ENCODE measurements at regions not wholly inside any gene's neighbourhood (a gene's known extent, or its start where the extent isn't known, plus 50 kb on each side); places are given as distances from the start of the nearest gene placed in this dataset.
"Not testable (repeated sequence)": the region's sequence is repeated elsewhere in the genome, so short reads cannot be mapped to it uniquely, and the experiment has no call there.

DNA sequence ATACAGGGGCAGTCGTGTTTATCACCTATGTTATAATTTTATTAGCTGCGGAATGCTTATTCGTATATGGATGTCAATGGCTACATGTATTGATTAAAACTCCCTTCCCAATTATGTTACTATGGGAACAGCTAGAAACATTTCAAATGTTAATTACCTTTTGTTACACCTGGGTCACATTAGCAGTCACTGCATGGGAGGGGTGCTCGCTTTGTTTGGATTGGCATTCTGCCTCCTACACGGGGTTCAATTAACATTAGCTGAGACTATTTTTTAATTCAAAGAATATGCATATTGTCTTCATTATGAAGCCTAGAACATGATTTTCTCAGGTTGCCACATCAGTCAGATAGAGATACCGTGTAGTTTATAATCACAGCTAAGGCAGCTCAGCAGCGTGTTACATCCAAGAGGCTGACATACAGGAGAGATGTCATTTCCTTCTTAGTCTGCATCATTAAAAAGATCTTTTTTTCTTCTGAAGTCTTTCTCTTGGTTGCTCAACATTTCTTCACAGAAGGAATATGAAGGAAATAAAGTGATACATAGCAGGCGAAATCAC, 76.2 kb upstream of the RPS6KA2 start:
- Histone ChIP-seq H3K36me3 (ENCODE audit: control insufficient read depth, insufficient read depth, low read length) (no peaks in the 10 kb centered on the region), H3K9me3 (ENCODE audit: control insufficient read depth, insufficient read depth, low read length) (no peaks in the 10 kb centered on the region), H3K4me3 (ENCODE audit: low read length) (no peak overlapping the region), H3K27ac (ENCODE audit: low read length) (no peak overlapping the region), H3K27me3 (ENCODE audit: control insufficient read depth, insufficient read depth, low read length) (no peaks in the 10 kb centered on the region; the same call in 1 of the 2 replicates), H3K4me1 (ENCODE audit: control insufficient read depth, insufficient read depth, low read length) (peaks cover 4% of the 10 kb centered on the region)
- no peak for DNase-seq (ENCODE audit: low read depth, low spot score)
- WGBS (ENCODE audit: insufficient coverage, insufficient read length), result no CpG with 5 or more reads among the region's 8 CpGs

DNA sequence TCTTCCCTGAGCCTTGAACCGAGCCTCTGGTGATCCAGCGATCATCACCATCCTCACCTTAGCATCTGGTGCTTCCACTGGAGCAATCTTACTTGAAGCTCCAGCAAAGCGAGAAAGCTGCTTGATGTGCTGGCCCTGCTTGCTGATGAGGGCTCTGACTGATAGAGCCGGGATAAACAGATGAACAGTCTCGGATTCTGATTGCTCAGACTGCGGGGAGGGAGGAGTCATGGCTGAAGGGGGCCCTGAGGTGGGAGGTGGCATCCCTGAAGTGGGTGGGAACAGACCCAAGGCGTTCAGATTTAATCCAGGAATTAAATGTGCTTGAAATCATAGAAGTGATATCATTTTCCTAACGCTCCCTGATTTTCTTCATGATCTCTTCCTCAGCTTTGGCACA, 74.4 kb upstream of the RPS6KA2 start:
- H3K9me3 ChIP-seq (ENCODE audit: control insufficient read depth, insufficient read depth, low read length); DNase-seq (ENCODE audit: low read depth, low spot score); H3K4me1 ChIP-seq (ENCODE audit: control insufficient read depth, insufficient read depth, low read length); H3K36me3 ChIP-seq (ENCODE audit: control insufficient read depth, insufficient read depth, low read length); H3K4me3 ChIP-seq (ENCODE audit: low read length); H3K27ac ChIP-seq (ENCODE audit: low read length); H3K27me3 ChIP-seq (ENCODE audit: control insufficient read depth, insufficient read depth, low read length): not testable (repeated sequence)
- no CpG with 5 or more reads among the region's 8 CpGs for WGBS (ENCODE audit: insufficient coverage, insufficient read length)

DNA sequence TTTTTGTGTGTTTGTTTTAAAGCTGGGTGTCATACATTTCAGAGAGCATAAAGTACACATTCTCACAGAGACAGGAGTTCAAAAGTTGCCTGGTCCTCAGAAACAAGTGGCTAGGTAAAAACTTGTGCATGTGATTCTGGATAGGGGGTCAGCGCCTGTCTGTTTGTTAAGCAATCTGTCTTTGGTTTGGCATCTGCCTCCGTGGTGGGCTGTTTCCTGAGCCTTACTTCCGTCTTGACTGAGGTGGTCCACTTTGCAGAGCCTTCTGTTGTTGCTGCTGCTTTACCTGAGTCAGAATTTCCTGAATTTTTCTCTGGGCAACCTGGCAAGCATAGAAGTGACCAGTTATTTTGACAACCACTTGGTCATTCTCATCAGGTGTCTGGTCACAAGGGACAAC, 73.8 kb upstream of the RPS6KA2 start:
- not testable (repeated sequence) for H3K4me1 ChIP-seq (ENCODE audit: control insufficient read depth, insufficient read depth, low read length); H3K4me3 ChIP-seq (ENCODE audit: low read length); H3K9me3 ChIP-seq (ENCODE audit: control insufficient read depth, insufficient read depth, low read length); H3K27ac ChIP-seq (ENCODE audit: low read length); H3K36me3 ChIP-seq (ENCODE audit: control insufficient read depth, insufficient read depth, low read length); DNase-seq (ENCODE audit: low read depth, low spot score); H3K27me3 ChIP-seq (ENCODE audit: control insufficient read depth, insufficient read depth, low read length)
- WGBS (ENCODE audit: insufficient coverage, insufficient read length), result no CpG with 5 or more reads among the region's 3 CpGs

DNA sequence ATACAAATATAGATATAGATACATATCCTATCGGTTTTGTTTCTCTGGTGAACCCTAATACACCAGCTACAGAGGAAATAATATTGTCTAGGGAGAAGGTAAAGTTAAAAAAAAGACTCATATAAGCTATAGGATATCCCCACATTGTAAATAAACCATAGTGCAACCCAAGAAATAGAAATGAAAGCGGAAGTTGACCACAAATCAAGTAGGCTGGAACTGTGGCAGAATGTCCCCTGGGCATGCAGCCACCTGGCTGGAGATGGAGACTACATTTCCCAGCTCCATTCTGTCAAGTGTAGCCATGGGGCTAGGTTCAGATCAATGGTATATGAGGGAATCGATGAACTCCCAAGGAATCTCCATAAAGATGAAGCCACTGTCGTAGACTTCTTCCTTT, 70.1 kb upstream of the RPS6KA2 start:
- H3K4me1 ChIP-seq (ENCODE audit: control insufficient read depth, insufficient read depth, low read length), result no peaks in the 10 kb centered on the region
- H3K27ac ChIP-seq (ENCODE audit: low read length), result no peak overlapping the region
- H3K4me3 ChIP-seq (ENCODE audit: low read length), result no peak overlapping the region
- H3K9me3 ChIP-seq (ENCODE audit: control insufficient read depth, insufficient read depth, low read length), result no peaks in the 10 kb centered on the region
- no CpG with 5 or more reads among the region's 4 CpGs for WGBS (ENCODE audit: insufficient coverage, insufficient read length)
- DNase-seq (ENCODE audit: low read depth, low spot score), result no peak
- H3K27me3 ChIP-seq (ENCODE audit: control insufficient read depth, insufficient read depth, low read length), result no peaks in the 10 kb centered on the region
- H3K36me3 ChIP-seq (ENCODE audit: control insufficient read depth, insufficient read depth, low read length), result no peaks in the 10 kb centered on the region

DNA sequence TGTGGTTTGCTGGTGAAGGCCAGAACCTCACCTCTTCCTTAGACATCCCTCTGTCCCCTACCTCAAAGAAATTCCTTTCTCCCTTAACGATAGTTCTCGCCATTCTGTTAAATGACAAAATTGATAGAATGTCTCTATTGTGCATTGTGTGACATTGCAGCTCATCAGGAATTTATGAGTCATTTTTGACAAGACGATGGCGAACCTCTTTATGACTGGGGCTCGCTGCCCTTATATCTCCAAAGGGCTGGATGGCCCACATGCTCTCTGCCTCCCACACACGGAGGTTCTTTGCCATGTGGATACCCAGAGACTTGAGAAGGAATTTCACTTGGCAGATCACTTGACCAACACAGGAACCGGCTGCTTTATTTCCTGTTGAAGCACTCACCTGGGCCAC, 66.8 kb upstream of the RPS6KA2 start:
- H3K36me3 ChIP-seq (ENCODE audit: control insufficient read depth, insufficient read depth, low read length), result no peaks in the 10 kb centered on the region
- H3K4me1 ChIP-seq (ENCODE audit: control insufficient read depth, insufficient read depth, low read length), result no peaks in the 10 kb centered on the region
- no peak overlapping the region for H3K27ac ChIP-seq (ENCODE audit: low read length)
- no peak overlapping the region for H3K4me3 ChIP-seq (ENCODE audit: low read length)
- H3K9me3 ChIP-seq (ENCODE audit: control insufficient read depth, insufficient read depth, low read length), result no peaks in the 10 kb centered on the region
- no peaks in the 10 kb centered on the region for H3K27me3 ChIP-seq (ENCODE audit: control insufficient read depth, insufficient read depth, low read length)
- no peak for DNase-seq (ENCODE audit: low read depth, low spot score)
- WGBS (ENCODE audit: insufficient coverage, insufficient read length), result no CpG with 5 or more reads among the region's 7 CpGs

DNA sequence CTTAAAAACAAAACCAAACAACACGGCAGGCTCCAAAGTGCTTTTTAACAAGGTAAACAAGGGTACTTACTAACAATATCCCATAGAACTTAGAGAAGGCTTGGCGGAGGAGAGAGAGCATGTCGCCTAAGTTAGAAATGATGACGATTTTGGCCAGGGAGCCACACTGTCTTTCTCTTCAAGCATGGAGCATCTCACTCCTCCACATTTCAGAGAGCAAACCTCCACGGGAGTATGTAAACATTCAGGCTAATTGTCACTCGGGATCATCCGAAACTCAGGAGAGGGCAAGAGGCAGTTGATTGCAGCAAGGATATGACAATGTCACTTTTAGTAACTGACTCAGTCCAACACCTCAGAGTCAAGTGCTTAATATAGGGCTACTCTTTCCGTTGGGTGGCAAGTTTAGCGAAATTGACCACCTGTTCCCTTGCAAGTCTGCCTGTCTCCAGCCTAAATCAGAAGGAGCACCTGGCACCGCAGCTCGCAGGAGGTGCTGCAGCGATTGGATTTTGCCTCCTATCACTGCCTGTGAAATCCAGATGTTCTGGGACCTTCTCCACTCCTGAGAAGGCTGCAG, 65.8 kb upstream of the RPS6KA2 start:
- no peak for DNase-seq (ENCODE audit: low read depth, low spot score)
- WGBS (ENCODE audit: insufficient coverage, insufficient read length), result no CpG with 5 or more reads among the region's 12 CpGs
- Histone ChIP-seq H3K4me1 (ENCODE audit: control insufficient read depth, insufficient read depth, low read length) (0 out of 2 replicates have a peak, but pooled peaks cover 3% of the 10 kb centered on the region), H3K9me3 (ENCODE audit: control insufficient read depth, insufficient read depth, low read length) (no peaks in the 10 kb centered on the region), H3K36me3 (ENCODE audit: control insufficient read depth, insufficient read depth, low read length) (no peaks in the 10 kb centered on the region), H3K27ac (ENCODE audit: low read length) (no peak overlapping the region), H3K4me3 (ENCODE audit: low read length) (no peak overlapping the region), H3K27me3 (ENCODE audit: control insufficient read depth, insufficient read depth, low read length) (no peaks in the 10 kb centered on the region)

DNA sequence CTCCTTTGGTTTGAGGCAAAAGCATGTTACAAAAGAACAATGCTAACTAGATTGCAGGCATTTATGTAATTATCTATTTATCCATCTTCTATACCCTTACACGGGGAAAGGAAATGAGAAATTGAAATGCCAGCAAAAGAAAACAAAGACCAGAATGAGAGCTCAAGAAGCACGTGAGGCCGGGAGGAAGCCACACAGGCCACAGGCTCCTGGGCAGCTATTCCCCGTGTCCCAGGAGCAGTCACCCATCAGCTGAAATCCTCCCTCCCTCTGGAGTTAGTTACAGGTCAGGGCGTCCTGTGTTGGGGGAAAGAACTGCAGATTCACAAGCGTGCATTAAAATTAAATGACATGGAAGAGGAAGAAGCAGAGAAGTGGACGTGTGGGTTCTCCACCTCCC, 64.7 kb upstream of the RPS6KA2 start:
- DNase-seq (ENCODE audit: low read depth, low spot score), result no peak
- Histone ChIP-seq H3K27ac (ENCODE audit: low read length) (no peak overlapping the region), H3K27me3 (ENCODE audit: control insufficient read depth, insufficient read depth, low read length) (no peaks in the 10 kb centered on the region)

DNA sequence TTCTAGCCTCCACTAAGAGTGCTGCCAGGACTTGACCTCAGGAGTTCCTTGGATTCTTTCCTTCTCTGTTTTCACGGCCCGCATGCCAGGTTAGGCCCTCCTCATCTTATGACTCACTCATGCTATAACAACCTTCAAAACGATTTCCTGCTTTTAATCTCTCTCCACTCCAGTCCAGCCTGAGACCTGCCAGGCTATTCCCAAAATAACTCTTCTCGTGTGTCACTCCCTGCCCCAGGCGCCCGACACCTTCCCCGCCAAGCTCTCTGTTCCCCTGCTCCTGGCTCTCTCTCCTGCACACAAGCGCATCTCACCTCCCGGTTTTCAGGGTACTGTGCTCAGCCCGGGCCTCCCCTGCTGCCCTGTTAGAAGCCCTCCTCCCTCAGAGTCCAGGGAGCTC, 64.1 kb upstream of the RPS6KA2 start:
- 0 out of 2 replicates have a peak, but pooled peaks cover 3% of the 10 kb centered on the region for H3K4me1 ChIP-seq (ENCODE audit: control insufficient read depth, insufficient read depth, low read length)
- H3K27me3 ChIP-seq (ENCODE audit: control insufficient read depth, insufficient read depth, low read length), result no peaks in the 10 kb centered on the region
- no peak for DNase-seq (ENCODE audit: low read depth, low spot score)
- no peaks in the 10 kb centered on the region for H3K9me3 ChIP-seq (ENCODE audit: control insufficient read depth, insufficient read depth, low read length)
- no peaks in the 10 kb centered on the region for H3K36me3 ChIP-seq (ENCODE audit: control insufficient read depth, insufficient read depth, low read length)
- no peak overlapping the region for H3K4me3 ChIP-seq (ENCODE audit: low read length)
- no CpG with 5 or more reads among the region's 10 CpGs for WGBS (ENCODE audit: insufficient coverage, insufficient read length)
- H3K27ac ChIP-seq (ENCODE audit: low read length), result no peak overlapping the region

More for the DNA sequence above, 64.7 kb upstream of the RPS6KA2 start:
- Histone ChIP-seq H3K9me3 (ENCODE audit: control insufficient read depth, insufficient read depth, low read length) (no peaks in the 10 kb centered on the region), H3K36me3 (ENCODE audit: control insufficient read depth, insufficient read depth, low read length) (no peaks in the 10 kb centered on the region), H3K4me3 (ENCODE audit: low read length) (no peak overlapping the region), H3K4me1 (ENCODE audit: control insufficient read depth, insufficient read depth, low read length) (0 out of 2 replicates have a peak, but pooled peaks cover 3% of the 10 kb centered on the region)
- WGBS (ENCODE audit: insufficient coverage, insufficient read length), result no CpG with 5 or more reads among the region's 7 CpGs

DNA sequence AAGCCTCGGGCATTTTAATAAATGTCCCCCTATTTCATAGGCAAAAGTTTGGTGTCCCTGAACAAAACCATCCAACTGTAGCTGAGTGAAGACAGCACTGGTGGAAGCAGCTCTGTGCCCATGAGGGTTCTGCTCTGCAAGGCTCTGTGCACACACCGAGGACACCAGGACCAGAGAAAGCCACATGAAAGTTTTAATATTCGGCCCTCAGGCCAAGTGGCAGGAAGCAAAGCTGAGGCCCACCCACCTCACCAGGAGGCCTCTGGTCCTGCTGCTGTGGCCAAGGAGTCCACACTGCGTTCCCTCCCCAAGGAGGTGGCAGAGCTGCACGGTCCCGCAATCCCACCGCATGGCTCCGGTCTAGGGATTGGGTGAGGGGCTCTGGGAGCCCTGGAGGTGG, 62.6 kb upstream of the RPS6KA2 start:
- Histone ChIP-seq H3K4me3 (ENCODE audit: low read length) (no peak overlapping the region), H3K27me3 (ENCODE audit: control insufficient read depth, insufficient read depth, low read length) (no peaks in the 10 kb centered on the region), H3K9me3 (ENCODE audit: control insufficient read depth, insufficient read depth, low read length) (no peaks in the 10 kb centered on the region), H3K4me1 (ENCODE audit: control insufficient read depth, insufficient read depth, low read length) (0 out of 2 replicates have a peak, but pooled peaks cover 3% of the 10 kb centered on the region), H3K36me3 (ENCODE audit: control insufficient read depth, insufficient read depth, low read length) (no peaks in the 10 kb centered on the region), H3K27ac (ENCODE audit: low read length) (no peak overlapping the region)
- DNase-seq (ENCODE audit: low read depth, low spot score), result no peak
- WGBS (ENCODE audit: insufficient coverage, insufficient read length), result no CpG with 5 or more reads among the region's 8 CpGs

DNA sequence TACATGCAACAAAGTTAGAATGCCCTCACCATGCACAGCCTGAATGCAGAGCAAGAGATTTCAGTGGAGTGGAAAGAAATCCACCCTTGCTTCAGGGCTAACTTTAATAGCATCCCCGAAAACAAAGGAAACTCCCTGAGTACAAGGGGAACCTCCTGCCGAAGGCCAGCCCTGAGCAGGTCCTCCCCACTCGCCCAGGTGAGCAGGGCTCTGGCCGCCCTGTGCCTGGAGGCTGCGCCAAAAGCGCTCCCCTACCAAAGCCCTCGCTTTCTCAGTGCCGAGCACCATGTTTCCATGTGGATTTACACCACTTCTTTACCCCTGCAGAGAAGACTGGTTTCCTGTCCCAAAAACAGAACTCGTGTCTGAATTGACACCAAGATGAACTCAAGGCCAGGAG, 61.9 kb upstream of the RPS6KA2 start:
- WGBS (ENCODE audit: insufficient coverage, insufficient read length), result no CpG with 5 or more reads among the region's 9 CpGs
- Histone ChIP-seq H3K27me3 (ENCODE audit: control insufficient read depth, insufficient read depth, low read length) (no peaks in the 10 kb centered on the region), H3K27ac (ENCODE audit: low read length) (no peak overlapping the region), H3K9me3 (ENCODE audit: control insufficient read depth, insufficient read depth, low read length) (no peaks in the 10 kb centered on the region), H3K4me1 (ENCODE audit: control insufficient read depth, insufficient read depth, low read length) (0 out of 2 replicates have a peak, but pooled peaks cover 3% of the 10 kb centered on the region), H3K36me3 (ENCODE audit: control insufficient read depth, insufficient read depth, low read length) (no peaks in the 10 kb centered on the region), H3K4me3 (ENCODE audit: low read length) (no peak overlapping the region)
- DNase-seq (ENCODE audit: low read depth, low spot score), result no peak

DNA sequence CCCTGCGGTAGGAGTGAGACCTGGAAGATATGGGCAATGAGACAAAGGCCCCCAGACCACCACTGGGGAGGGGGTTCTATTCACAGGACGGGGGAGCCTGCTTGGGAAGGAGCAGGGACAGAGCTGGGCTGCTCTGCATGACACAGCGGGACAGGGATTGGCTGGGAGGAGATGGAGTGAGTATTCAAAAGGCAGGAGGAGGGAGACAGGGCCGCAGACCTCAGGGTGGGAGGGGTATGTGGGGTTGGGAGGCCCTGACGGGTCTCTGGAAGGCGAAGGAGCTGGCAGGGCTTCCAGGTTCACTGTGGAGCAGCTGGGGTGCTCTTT, 60.8 kb upstream of the RPS6KA2 start:
- H3K27ac ChIP-seq (ENCODE audit: low read length), result no peak overlapping the region
- no peak overlapping the region for H3K4me3 ChIP-seq (ENCODE audit: low read length)
- no peaks in the 10 kb centered on the region for H3K36me3 ChIP-seq (ENCODE audit: control insufficient read depth, insufficient read depth, low read length)
- no peak for DNase-seq (ENCODE audit: low read depth, low spot score)
- H3K9me3 ChIP-seq (ENCODE audit: control insufficient read depth, insufficient read depth, low read length), result no peaks in the 10 kb centered on the region
- no peaks in the 10 kb centered on the region for H3K27me3 ChIP-seq (ENCODE audit: control insufficient read depth, insufficient read depth, low read length)
- 0 out of 2 replicates have a peak, but pooled peaks cover 3% of the 10 kb centered on the region for H3K4me1 ChIP-seq (ENCODE audit: control insufficient read depth, insufficient read depth, low read length)
- no CpG with 5 or more reads among the region's 6 CpGs for WGBS (ENCODE audit: insufficient coverage, insufficient read length)
